ENCODE measurements at regions not wholly inside any gene's neighbourhood (a gene's known extent, or its start where the extent isn't known, plus 50 kb on each side); places are given as distances from the start of the nearest gene placed in this dataset.

- Mint-ChIP-seq H3K27ac (ENCODE audit: unreplicated experiment) (no peak overlapping the region), H3K36me3 (ENCODE audit: low read depth) (peaks cover 11% of the 10 kb centered on the region), H3K9me3 (no peaks in the 10 kb centered on the region), H3K4me1 (no peaks in the 10 kb centered on the region), H3K4me3 (no peak overlapping the region), H3K27me3 (ENCODE audit: low read depth) (no peaks in the 10 kb centered on the region)
- no peak for TF ChIP-seq CTCF (conservative IDR thresholded peaks at IDR 0.05)
- DNase-seq (ENCODE audit: low read depth, low spot score) = no peak
Observed at GRCh38 chr3:18119866-18120265, 305.3 kb downstream of the SATB1 start.

- no peaks in the 10 kb centered on the region for H3K27me3 Mint-ChIP-seq (ENCODE audit: low read depth)
- H3K27ac Mint-ChIP-seq (ENCODE audit: unreplicated experiment) = no peak overlapping the region
- no peak overlapping the region for H3K4me3 Mint-ChIP-seq
- H3K9me3 Mint-ChIP-seq = no peaks in the 10 kb centered on the region
- TF ChIP-seq CTCF (conservative IDR thresholded peaks at IDR 0.05) = no peak
- peaks cover 29% of the 10 kb centered on the region for H3K4me1 Mint-ChIP-seq
- no peak for DNase-seq (ENCODE audit: low read depth, low spot score)
- no peaks in the 10 kb centered on the region for H3K36me3 Mint-ChIP-seq (ENCODE audit: low read depth)
Observed at GRCh38 chr3:18114894-18115293, 310.2 kb downstream of the SATB1 start.

DNA sequence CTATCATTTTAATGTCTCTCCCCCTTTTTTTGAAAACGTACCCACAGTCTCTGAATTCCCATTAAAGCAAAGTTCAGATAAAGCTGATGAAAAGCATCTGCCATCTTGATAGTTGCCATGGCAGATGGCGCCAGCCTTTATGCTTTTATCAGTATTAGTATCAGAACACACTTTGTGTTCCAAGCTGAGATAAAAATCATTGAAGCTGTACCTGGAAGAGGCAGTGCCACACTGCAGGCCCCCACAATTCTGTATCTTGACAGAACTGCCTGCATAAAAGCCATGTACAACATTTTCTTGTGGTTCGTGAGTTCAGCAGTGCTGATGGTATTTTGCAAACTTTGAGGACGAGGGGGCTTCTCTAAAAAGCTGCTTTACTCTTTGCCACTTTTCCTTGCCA is 311.7 kb downstream of the SATB1 start:
- Mint-ChIP-seq H3K4me1 (peaks cover 29% of the 10 kb centered on the region), H3K9me3 (no peaks in the 10 kb centered on the region), H3K27me3 (ENCODE audit: low read depth) (no peaks in the 10 kb centered on the region), H3K27ac (ENCODE audit: unreplicated experiment) (no peak overlapping the region), H3K4me3 (no peak overlapping the region), H3K36me3 (ENCODE audit: low read depth) (peaks cover 2% of the 10 kb centered on the region)
- no peak for DNase-seq (ENCODE audit: low read depth, low spot score)
- no peak for TF ChIP-seq CTCF (conservative IDR thresholded peaks at IDR 0.05)

DNA sequence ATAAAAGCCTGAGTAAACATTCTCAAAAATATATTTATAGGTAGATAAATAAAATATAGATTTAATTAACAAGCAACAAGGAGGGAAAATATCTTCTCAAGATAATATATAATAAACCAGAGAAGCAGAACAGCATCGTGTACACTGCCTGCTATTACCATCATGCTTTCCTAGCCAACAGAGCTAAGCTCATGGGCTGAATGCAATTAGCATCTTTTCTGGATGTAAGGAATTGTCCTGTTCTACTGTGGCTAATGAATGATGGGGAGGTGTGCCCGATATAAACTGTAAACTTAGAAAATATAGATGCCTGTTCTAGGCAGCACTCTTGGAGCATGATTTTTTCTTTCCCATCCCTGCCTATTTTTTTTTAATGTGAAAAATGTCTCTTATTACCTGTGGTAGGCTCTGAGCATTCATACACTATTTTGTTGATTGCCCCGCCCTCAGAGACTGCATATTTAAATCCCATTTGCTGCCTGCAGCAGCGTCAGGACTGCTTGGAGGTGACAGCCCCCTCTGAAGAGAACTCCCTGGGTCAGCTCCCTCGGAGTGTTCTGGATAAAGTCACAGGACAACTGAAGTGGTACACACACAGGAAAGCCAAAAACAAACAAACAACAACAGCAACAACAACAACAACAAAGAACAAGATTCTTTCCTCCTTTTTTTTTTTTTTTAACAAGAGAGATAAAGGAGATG is 312.3 kb downstream of the SATB1 start:
- Mint-ChIP-seq H3K9me3 (no peaks in the 10 kb centered on the region), H3K4me3 (no peak overlapping the region), H3K27ac (ENCODE audit: unreplicated experiment) (no peak overlapping the region), H3K4me1 (peaks cover 33% of the 10 kb centered on the region), H3K27me3 (ENCODE audit: low read depth) (no peaks in the 10 kb centered on the region), H3K36me3 (ENCODE audit: low read depth) (peaks cover 2% of the 10 kb centered on the region)
- TF ChIP-seq CTCF (conservative IDR thresholded peaks at IDR 0.05) = no peak
- DNase-seq (ENCODE audit: low read depth, low spot score) = no peak

- peak; percentile 46 for DNase-seq (ENCODE audit: low read depth, low spot score)
- Mint-ChIP-seq H3K36me3 (ENCODE audit: low read depth) (peaks cover 2% of the 10 kb centered on the region), H3K27me3 (ENCODE audit: low read depth) (no peaks in the 10 kb centered on the region), H3K4me3 (peak overlapping the region; percentile 77), H3K9me3 (no peaks in the 10 kb centered on the region), H3K27ac (ENCODE audit: unreplicated experiment) (peak overlapping the region; percentile 94), H3K4me1 (peaks cover 33% of the 10 kb centered on the region)
- no peak for TF ChIP-seq CTCF (conservative IDR thresholded peaks at IDR 0.05)
Observed at GRCh38 chr3:18111796-18112232, 313.3 kb downstream of the SATB1 start.
